HG02610 (cell line): ENCODE measurements at regions not wholly inside any gene's neighbourhood (a gene's known extent, or its start where the extent isn't known, plus 50 kb on each side); places are given as distances from the start of the nearest gene placed in this dataset.

ENCODE experiments used
- ATAC-seq: cut with Tn5 transposase; IDR thresholded peaks from one replicate; pipeline ENCODE4 v1.9.1; 2021; ENCODE audit warnings: mild to moderate bottlenecking, moderate library complexity; ENCODE audit not compliant: unreplicated experiment

GRCh38 chr5:97388794-97389193, 205.7 kb upstream of the RIOK2 start:
- ATAC-seq = no peak

- no peak for ATAC-seq
Measured at GRCh38 chr5:97400537-97400936, 217.5 kb upstream of the RIOK2 start.

- no peak for ATAC-seq
Measured at GRCh38 chr5:97405941-97406340, 222.9 kb upstream of the RIOK2 start.

- ATAC-seq = no peak
Measured at GRCh38 chr5:97406946-97407676, 224.1 kb upstream of the RIOK2 start.

GRCh38 chr5:97408331-97408730, 225.3 kb upstream of the RIOK2 start:
- ATAC-seq = no peak

GRCh38 chr5:97412959-97413358, 229.9 kb upstream of the RIOK2 start:
- ATAC-seq = no peak

- no peak for ATAC-seq
Measured at GRCh38 chr5:97417986-97418385, 234.9 kb upstream of the RIOK2 start.

- no peak for ATAC-seq
Measured at GRCh38 chr5:97418462-97418861, 235.4 kb upstream of the RIOK2 start.

- no peak for ATAC-seq
Measured at GRCh38 chr5:97420646-97421045, 237.6 kb upstream of the RIOK2 start.

GRCh38 chr5:97422678-97423077, 239.6 kb upstream of the RIOK2 start:
- ATAC-seq = no peak

GRCh38 chr5:97425511-97425910, 242.5 kb upstream of the RIOK2 start:
- ATAC-seq = no peak

- ATAC-seq = no peak
Measured at GRCh38 chr5:97427235-97427634, 244.2 kb upstream of the RIOK2 start.

GRCh38 chr5:97434021-97434420, 251.0 kb upstream of the RIOK2 start:
- ATAC-seq = no peak

GRCh38 chr5:97436405-97436804, 253.4 kb upstream of the RIOK2 start:
- ATAC-seq = no peak

- no peak for ATAC-seq
Measured at GRCh38 chr5:97443740-97444139, 260.7 kb upstream of the RIOK2 start.

GRCh38 chr5:97449172-97449571, 266.1 kb upstream of the RIOK2 start:
- ATAC-seq = no peak

GRCh38 chr5:97452646-97453045, 269.6 kb upstream of the RIOK2 start:
- ATAC-seq = no peak

- ATAC-seq = no peak
Measured at GRCh38 chr5:97453263-97453662, 270.2 kb upstream of the RIOK2 start.

- no peak for ATAC-seq
Measured at GRCh38 chr5:97454015-97454414, 271.0 kb upstream of the RIOK2 start.

GRCh38 chr5:97455996-97456395, 272.9 kb upstream of the RIOK2 start:
- no peak for ATAC-seq

GRCh38 chr5:97458851-97459250, 275.8 kb upstream of the RIOK2 start:
- no peak for ATAC-seq

- no peak for ATAC-seq
Measured at GRCh38 chr5:97471951-97472350, 288.9 kb upstream of the RIOK2 start.

- ATAC-seq = no peak
Measured at GRCh38 chr5:97475847-97476246, 292.8 kb upstream of the RIOK2 start.
